SK-N-SH (cell line): ENCODE measurements at regions not wholly inside any gene's neighbourhood (a gene's known extent, or its start where the extent isn't known, plus 50 kb on each side); places are given as distances from the start of the nearest gene placed in this dataset.

Experiments
- CTCF ChIA-PET: fragments of 300-600, 350-600 bp; formaldehyde crosslinking; extraction: SDS; loops from one replicate; lab custom pipeline; 2021; lab: Yijun Ruan, JAX
- POLR2A ChIA-PET: fragments of 350-600 bp; sonication (Branson Sonifier 250); formaldehyde crosslinking; extraction: SDS; loops from one replicate; lab custom pipeline; 2020; ENCODE audit warnings: antibody characterized with exemption, inconsistent platforms; lab: Yijun Ruan, JAX
- DNase-seq: peaks from one replicate; pipeline ENCODE4 v3.0.0; 2012
- H2AFZ ChIP-seq: fragments of 200-600 bp; sonication (generic); 2 replicates; pipeline ENCODE4 v1.8.1; 2016; ENCODE audit warnings: antibody characterized with exemption, mild to moderate bottlenecking, low read depth
- H3F3A ChIP-seq: fragments of 200-600 bp; sonication (generic); replicated peaks from 2 replicates; pipeline ENCODE3; 2016; ENCODE audit warnings: antibody characterized with exemption, mild to moderate bottlenecking; ENCODE audit not compliant: insufficient read depth
- H3K27ac ChIP-seq, 2 experiments: fragments of 200-500 bp in 1 of 2; fragments of 200-600 bp in 1 of 2; sonication (Bioruptor generic) in 1 of 2; sonication (generic), shearing (Covaris generic) in 1 of 2; 2 replicates each; pipeline versions ENCODE4 v1.5.1 to v1.6.1; 2014 to 2016; ENCODE audit warnings: low read depth in 2 of 2, inconsistent platforms in 1 of 2, low read length in 1 of 2, mild to moderate bottlenecking in 1 of 2, mixed read lengths in 1 of 2
- H3K27me3 ChIP-seq: fragments of 200-600 bp; sonication (generic), shearing (Covaris generic); 2 replicates; pipeline ENCODE4 v1.6.1; 2016; ENCODE audit warnings: mixed run types; ENCODE audit not compliant: insufficient read depth
- H3K36me3 ChIP-seq, 2 experiments: fragments of 200-500 bp in 1 of 2; fragments of 200-600 bp in 1 of 2; sonication (Bioruptor generic) in 1 of 2; sonication (generic) in 1 of 2; replicated peaks in 1 of 2; 2 replicates each; pipeline versions ENCODE3 to v1.5.1; 2014 to 2016; ENCODE audit warnings: low read length in 1 of 2, mild to moderate bottlenecking in 1 of 2; ENCODE audit not compliant: insufficient read depth in 2 of 2, control insufficient read depth in 1 of 2
- H3K4me1 ChIP-seq, 2 experiments: fragments of 200-500 bp in 1 of 2; fragments of 200-600 bp in 1 of 2; sonication (Bioruptor generic) in 1 of 2; sonication (generic), shearing (Covaris generic) in 1 of 2; 2 replicates each; pipeline versions ENCODE4 v1.5.1 to v1.6.1; 2014 to 2016; ENCODE audit warnings: low read depth in 1 of 2, low read length in 1 of 2, mixed run types in 1 of 2; ENCODE audit not compliant: insufficient read depth in 2 of 2, control insufficient read depth in 1 of 2
- H3K4me2 ChIP-seq: fragments of 200-600 bp; sonication (generic), shearing (Covaris generic); 2 replicates; pipeline ENCODE4 v1.6.1; 2017; ENCODE audit warnings: mixed run types
- H3K4me3 ChIP-seq, 2 experiments: fragments of 200-500 bp in 1 of 2; fragments of 200-600 bp in 1 of 2; sonication (Bioruptor generic) in 1 of 2; sonication (generic), shearing (Covaris generic) in 1 of 2; 2 replicates each; pipeline versions ENCODE4 v1.5.1 to v1.8.1; 2014 to 2016; ENCODE audit warnings: low read depth in 2 of 2, inconsistent platforms in 1 of 2, low read length in 1 of 2, mild to moderate bottlenecking in 1 of 2, mixed read lengths in 1 of 2, moderate library complexity in 1 of 2
- H3K79me2 ChIP-seq: fragments of 200-600 bp; sonication (generic); 2 replicates; pipeline ENCODE4 v1.8.1; 2017; ENCODE audit warnings: mild to moderate bottlenecking; ENCODE audit not compliant: insufficient read depth
- H3K9ac ChIP-seq: fragments of 200-600 bp; sonication (generic); 2 replicates; pipeline ENCODE4 v1.6.1; 2017; ENCODE audit warnings: mixed run types
- H3K9me2 ChIP-seq: fragments of 200-600 bp; sonication (generic); 2 replicates; pipeline ENCODE4 v1.6.1; 2017; ENCODE audit warnings: mixed run types
- H3K9me3 ChIP-seq: fragments of 200-600 bp; sonication (generic); 2 replicates; pipeline ENCODE4 v1.6.1; 2017; ENCODE audit warnings: mixed run types, mild to moderate bottlenecking, moderate library complexity
- H4K20me1 ChIP-seq: fragments of 200-600 bp; sonication (generic); 2 replicates; pipeline ENCODE4 v1.6.1; 2017; ENCODE audit warnings: mild to moderate bottlenecking, mixed run types; ENCODE audit not compliant: insufficient read depth
- CHD2 ChIP-seq: fragments of 150-350 bp; IDR thresholded peaks from 2 replicates; pipeline ENCODE4 v1.6.1; 2018; ENCODE audit warnings: low read length; ENCODE audit not compliant: partially characterized antibody
- ELF1 ChIP-seq: IDR thresholded peaks from 2 replicates; pipeline ENCODE4 v1.4.0; 2012
- EZH2phosphoT487 ChIP-seq: fragments of 200-600 bp; sonication (generic); IDR thresholded peaks from 2 replicates; pipeline ENCODE4 v1.6.1; 2017; ENCODE audit warnings: low read depth, mixed run types, mild to moderate bottlenecking, antibody characterized with exemption, moderate library complexity, borderline replicate concordance
- FOSL2 ChIP-seq: IDR thresholded peaks from 2 replicates; pipeline ENCODE4 v1.4.0; 2012; ENCODE audit warnings: low read depth, mild to moderate bottlenecking, moderate library complexity, borderline replicate concordance
- FOXJ3 ChIP-seq: sonication (generic); formaldehyde crosslinking; IDR thresholded peaks from 2 replicates; pipeline ENCODE4 v1.5.1; 2020; ENCODE audit warnings: mild to moderate bottlenecking, missing genetic modification reagents
- FOXM1 ChIP-seq: IDR thresholded peaks from 2 replicates; pipeline ENCODE4 v1.4.0; 2012; ENCODE audit warnings: low read depth, mild to moderate bottlenecking
- MEF2A ChIP-seq: IDR thresholded peaks from 2 replicates; pipeline ENCODE4 v1.4.0; 2012; ENCODE audit warnings: low read depth, borderline replicate concordance
- MXI1 ChIP-seq: IDR thresholded peaks from 2 replicates; pipeline ENCODE4 v1.6.1; 2012; ENCODE audit warnings: mild to moderate bottlenecking, low read depth, low read length, improper control_type of control experiment
- NRF1 ChIP-seq: IDR thresholded peaks from 2 replicates; pipeline ENCODE4 v1.6.1; 2012; ENCODE audit warnings: low read depth, mild to moderate bottlenecking, low read length
- POLR2AphosphoS5 ChIP-seq: IDR thresholded peaks from 2 replicates; pipeline ENCODE4 v1.6.1; 2012; ENCODE audit warnings: low read depth, low read length
- RAD21 ChIP-seq: IDR thresholded peaks from 2 replicates; pipeline ENCODE4 v1.6.1; 2012; ENCODE audit warnings: mild to moderate bottlenecking, low read length
- RCOR1 ChIP-seq: fragments of 150-350 bp; IDR thresholded peaks from 2 replicates; pipeline ENCODE4 v1.6.1; 2017; ENCODE audit warnings: antibody characterized with exemption, low read length
- TAF1 ChIP-seq: IDR thresholded peaks from 2 replicates; pipeline ENCODE4 v1.6.1; 2012; ENCODE audit warnings: low read depth, mild to moderate bottlenecking, low read length, moderate library complexity, borderline replicate concordance
- TCF12 ChIP-seq: IDR thresholded peaks from 2 replicates; pipeline ENCODE4 v1.4.0; 2012
- TEAD4 ChIP-seq: IDR thresholded peaks from 2 replicates; pipeline ENCODE4 v1.4.0; 2012; ENCODE audit warnings: mild to moderate bottlenecking, borderline replicate concordance; ENCODE audit not compliant: insufficient read depth
- YY1 ChIP-seq: IDR thresholded peaks from 2 replicates; pipeline ENCODE4 v1.4.0; 2012; ENCODE audit warnings: low read depth, mild to moderate bottlenecking
- WGBS: methylation state at CpG from one replicate; pipeline ENCODE4 v1.1.6; 2017; ENCODE audit warnings: low lambda C conversion rate; 5-methylcytosine and 5-hydroxymethylcytosine counted together
- TF ChIP-seq, protein P1 (sequence below): IDR thresholded peaks from 2 replicates; pipeline ENCODE4; 2012
- TF ChIP-seq, protein P2 (sequence below): fragments of 150-350 bp; IDR thresholded peaks from 2 replicates; pipeline ENCODE4 v1.6.1; 2016; ENCODE audit warnings: mild to moderate bottlenecking, low read depth, low read length
- TF ChIP-seq, protein P3 (sequence below): IDR thresholded peaks from 2 replicates; pipeline ENCODE4 v1.4.0; 2012; ENCODE audit warnings: low read depth, borderline replicate concordance

DNA sequence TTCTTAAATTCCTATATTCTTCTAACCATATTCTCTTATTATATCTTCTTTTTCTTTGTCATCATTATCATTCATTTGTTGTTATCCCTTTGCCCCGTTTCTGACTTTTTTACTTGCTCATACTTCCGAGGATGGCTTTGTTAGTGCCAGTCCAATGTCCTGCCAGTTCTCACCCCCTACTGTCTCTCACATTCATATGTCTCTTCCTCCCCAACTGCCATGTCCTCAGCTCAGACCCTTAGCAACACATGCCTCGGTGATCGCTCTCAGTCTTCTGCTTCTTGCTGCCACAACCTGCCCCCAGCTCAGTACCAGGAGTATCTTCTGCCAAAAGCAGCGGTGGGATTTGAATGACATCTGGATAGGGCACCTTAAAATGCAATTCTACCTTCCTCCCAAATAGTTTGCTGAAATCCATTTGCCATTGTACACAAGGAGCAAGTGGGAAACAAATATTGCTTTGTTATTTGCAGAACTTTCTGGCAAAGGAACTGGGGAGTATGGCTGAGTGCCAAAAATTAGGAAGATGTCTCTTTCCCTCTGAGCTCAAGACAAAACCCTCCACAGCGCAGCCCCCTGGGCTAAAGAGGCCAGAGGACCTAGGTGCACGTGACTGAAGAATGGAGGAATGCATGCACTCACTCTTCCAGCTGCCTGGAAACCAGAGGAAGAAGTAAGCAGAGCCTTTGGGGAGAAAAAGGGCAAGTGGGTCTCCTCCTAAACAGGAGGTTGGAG, 57.7 kb upstream of the CTNNB1 start:
- DNase-seq, result no peak
- Histone ChIP-seq H3K9me2 (no peaks in the 10 kb centered on the region), H3K36me3 (no peaks in the 10 kb centered on the region), H3K9me3 (no peaks in the 10 kb centered on the region), H3K4me1 (no peaks in the 10 kb centered on the region), H4K20me1 (no peaks in the 10 kb centered on the region), H3K27ac (no peak overlapping the region), H3K9ac (no peak overlapping the region), H2AFZ (no peak overlapping the region), H3F3A (no peaks in the 10 kb centered on the region), H3K4me2 (no peak overlapping the region), H3K4me3 (no peak overlapping the region), H3K79me2 (no peaks in the 10 kb centered on the region), H3K27me3 (no peaks in the 10 kb centered on the region)
- POLR2A ChIA-PET, result no interaction called here
- CTCF ChIA-PET, result no interaction called here
- no peak for TF ChIP-seq RCOR1
- TF ChIP-seq FOSL2, result no peak
- no peak for TF ChIP-seq TEAD4
- no peak for TF ChIP-seq MEF2A
- TF ChIP-seq, protein P1, sequence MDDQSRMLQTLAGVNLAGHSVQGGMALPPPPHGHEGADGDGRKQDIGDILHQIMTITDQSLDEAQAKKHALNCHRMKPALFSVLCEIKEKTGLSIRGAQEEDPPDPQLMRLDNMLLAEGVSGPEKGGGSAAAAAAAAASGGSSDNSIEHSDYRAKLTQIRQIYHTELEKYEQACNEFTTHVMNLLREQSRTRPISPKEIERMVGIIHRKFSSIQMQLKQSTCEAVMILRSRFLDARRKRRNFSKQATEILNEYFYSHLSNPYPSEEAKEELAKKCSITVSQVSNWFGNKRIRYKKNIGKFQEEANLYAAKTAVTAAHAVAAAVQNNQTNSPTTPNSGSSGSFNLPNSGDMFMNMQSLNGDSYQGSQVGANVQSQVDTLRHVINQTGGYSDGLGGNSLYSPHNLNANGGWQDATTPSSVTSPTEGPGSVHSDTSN, result no peak
- no peak for TF ChIP-seq NRF1
- TF ChIP-seq CHD2, result no peak
- no peak for TF ChIP-seq RAD21
- TF ChIP-seq EZH2phosphoT487, result no peak
- TF ChIP-seq FOXJ3 (CRISPR knock-in tag), result no peak
- TF ChIP-seq POLR2AphosphoS5, result no peak
- no peak for TF ChIP-seq MXI1
- TF ChIP-seq ELF1, result no peak
- TF ChIP-seq, protein P2, sequence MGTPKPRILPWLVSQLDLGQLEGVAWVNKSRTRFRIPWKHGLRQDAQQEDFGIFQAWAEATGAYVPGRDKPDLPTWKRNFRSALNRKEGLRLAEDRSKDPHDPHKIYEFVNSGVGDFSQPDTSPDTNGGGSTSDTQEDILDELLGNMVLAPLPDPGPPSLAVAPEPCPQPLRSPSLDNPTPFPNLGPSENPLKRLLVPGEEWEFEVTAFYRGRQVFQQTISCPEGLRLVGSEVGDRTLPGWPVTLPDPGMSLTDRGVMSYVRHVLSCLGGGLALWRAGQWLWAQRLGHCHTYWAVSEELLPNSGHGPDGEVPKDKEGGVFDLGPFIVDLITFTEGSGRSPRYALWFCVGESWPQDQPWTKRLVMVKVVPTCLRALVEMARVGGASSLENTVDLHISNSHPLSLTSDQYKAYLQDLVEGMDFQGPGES, result no peak
- no peak for TF ChIP-seq FOXM1
- TF ChIP-seq TAF1, result no peak
- no peak for TF ChIP-seq TCF12
- no peak for TF ChIP-seq YY1
- WGBS, result 29% methylated on average over 7 of the region's 7 CpGs

DNA sequence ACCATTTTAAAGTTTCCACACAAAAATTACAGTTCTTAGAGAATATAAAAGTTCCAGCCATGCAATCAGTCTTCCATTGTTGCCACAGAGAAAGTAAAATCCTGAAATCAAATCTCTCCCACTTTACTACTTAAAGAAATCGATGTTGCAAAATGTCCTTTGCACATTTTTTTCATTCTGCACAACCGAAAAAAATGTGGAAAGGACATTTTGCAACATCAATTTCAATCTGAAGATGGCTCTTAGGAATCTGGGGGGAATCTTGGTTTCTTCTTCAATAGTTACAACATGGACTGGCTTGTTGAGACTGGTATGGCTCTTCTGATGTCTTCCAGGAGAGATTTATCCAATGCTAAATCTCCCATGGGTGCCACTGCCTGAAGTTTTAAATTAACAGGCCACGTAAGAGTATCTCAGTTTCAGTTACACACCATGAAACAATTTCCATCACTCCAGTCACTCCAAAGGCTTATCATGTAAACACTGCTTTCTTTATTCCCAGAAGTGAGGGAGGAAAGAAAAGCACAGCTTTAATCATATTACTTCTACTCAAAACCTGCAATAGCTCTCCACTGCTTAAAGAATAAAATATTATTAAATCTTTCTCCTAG, 55.8 kb upstream of the CTNNB1 start:
- Histone ChIP-seq H2AFZ (no peak overlapping the region), H3K9me2 (no peaks in the 10 kb centered on the region), H3K4me1 (no peaks in the 10 kb centered on the region), H3K27ac (no peak overlapping the region), H3K4me2 (no peak overlapping the region), H3F3A (no peaks in the 10 kb centered on the region), H3K36me3 (no peaks in the 10 kb centered on the region), H3K79me2 (no peaks in the 10 kb centered on the region), H3K27me3 (no peaks in the 10 kb centered on the region), H3K9ac (no peak overlapping the region), H4K20me1 (no peaks in the 10 kb centered on the region), H3K9me3 (no peaks in the 10 kb centered on the region), H3K4me3 (no peak overlapping the region)
- ChIA-PET CTCF (no interaction called here), POLR2A (no interaction called here)
- no peak for DNase-seq
- WGBS, result 7% methylated on average over 3 of the region's 3 CpGs
- TF ChIP-seq, protein P3, sequence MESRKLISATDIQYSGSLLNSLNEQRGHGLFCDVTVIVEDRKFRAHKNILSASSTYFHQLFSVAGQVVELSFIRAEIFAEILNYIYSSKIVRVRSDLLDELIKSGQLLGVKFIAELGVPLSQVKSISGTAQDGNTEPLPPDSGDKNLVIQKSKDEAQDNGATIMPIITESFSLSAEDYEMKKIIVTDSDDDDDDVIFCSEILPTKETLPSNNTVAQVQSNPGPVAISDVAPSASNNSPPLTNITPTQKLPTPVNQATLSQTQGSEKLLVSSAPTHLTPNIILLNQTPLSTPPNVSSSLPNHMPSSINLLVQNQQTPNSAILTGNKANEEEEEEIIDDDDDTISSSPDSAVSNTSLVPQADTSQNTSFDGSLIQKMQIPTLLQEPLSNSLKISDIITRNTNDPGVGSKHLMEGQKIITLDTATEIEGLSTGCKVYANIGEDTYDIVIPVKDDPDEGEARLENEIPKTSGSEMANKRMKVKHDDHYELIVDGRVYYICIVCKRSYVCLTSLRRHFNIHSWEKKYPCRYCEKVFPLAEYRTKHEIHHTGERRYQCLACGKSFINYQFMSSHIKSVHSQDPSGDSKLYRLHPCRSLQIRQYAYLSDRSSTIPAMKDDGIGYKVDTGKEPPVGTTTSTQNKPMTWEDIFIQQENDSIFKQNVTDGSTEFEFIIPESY, result no peak
